Chondrocyte (in vitro differentiated cells): ENCODE measurements at regions not wholly inside any gene's neighbourhood (a gene's known extent, or its start where the extent isn't known, plus 50 kb on each side); places are given as distances from the start of the nearest gene placed in this dataset.
"Not testable (repeated sequence)": the region's sequence is repeated elsewhere in the genome, so short reads cannot be mapped to it uniquely, and the experiment has no call there.

Experiments used
- DNase-seq: peaks from one replicate; pipeline ENCODE4 v3.0.0; 2021; ENCODE audit warnings: mixed read lengths, low spot score
- H3K27ac Mint-ChIP-seq: one replicate; pipeline ENCODE4 v1.8.0; 2021; ENCODE audit warnings: mild to moderate bottlenecking, moderate library complexity, mixed read lengths; ENCODE audit not compliant: unreplicated experiment
- H3K27me3 Mint-ChIP-seq: 2 replicates; pipeline ENCODE4 v1.8.0; 2021; ENCODE audit warnings: low read depth, mixed read lengths
- H3K36me3 Mint-ChIP-seq: 2 replicates; pipeline ENCODE4 v1.8.0; 2021; ENCODE audit warnings: low read depth, mixed read lengths
- H3K4me1 Mint-ChIP-seq: 2 replicates; pipeline ENCODE4 v1.8.0; 2021; ENCODE audit warnings: low read depth, mild to moderate bottlenecking, mixed read lengths
- H3K4me3 Mint-ChIP-seq: one replicate; pipeline ENCODE4 v1.8.0; 2021; ENCODE audit warnings: mild to moderate bottlenecking, moderate library complexity, mixed read lengths; ENCODE audit not compliant: unreplicated experiment
- H3K9me3 Mint-ChIP-seq: 2 replicates; pipeline ENCODE4 v1.8.0; 2021; ENCODE audit warnings: low read depth, mixed read lengths
- TF ChIP-seq, protein P1 (sequence below): fragments of 200-600 bp; sonication (generic); IDR thresholded peaks from 2 replicates; pipeline ENCODE4 v1.5.0; 2021; ENCODE audit warnings: antibody characterized with exemption, mild to moderate bottlenecking, moderate library complexity

DNA sequence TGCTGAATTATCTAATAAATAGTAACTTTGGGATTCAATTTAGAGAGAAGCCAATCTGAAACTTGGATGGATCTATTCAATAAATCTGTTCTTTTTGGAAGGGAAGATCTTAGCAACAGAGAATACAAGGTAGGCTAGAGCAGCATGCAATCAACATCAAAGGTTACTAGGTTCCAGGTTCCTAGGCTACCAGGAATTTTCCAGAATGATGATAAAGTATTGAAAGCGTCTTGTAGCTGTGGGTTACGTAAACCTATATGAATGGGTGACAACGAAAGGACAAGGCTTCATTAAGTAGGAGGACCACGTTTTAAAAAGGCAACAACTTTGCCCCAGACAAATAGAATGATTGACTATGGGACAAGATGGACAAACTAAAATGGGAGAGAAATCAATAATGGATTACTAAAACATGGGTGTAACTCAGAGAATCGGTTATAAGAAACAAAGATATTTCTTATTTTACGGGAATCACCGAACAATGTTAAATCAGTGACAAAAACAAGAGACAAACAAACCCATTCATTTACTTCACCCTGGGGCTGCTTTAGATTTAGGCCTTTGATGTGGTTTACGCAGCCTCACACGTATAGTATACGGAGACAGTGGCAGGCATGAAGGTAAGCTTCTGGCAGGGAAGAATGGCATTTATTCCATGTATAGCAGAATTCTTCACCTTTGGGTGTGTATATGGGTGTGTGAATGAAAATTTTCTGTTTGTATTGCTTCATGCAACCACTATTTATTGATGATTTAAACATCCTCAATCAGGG is 732.6 kb upstream of the PABPC4L start:
- H3K27me3 Mint-ChIP-seq: peaks cover 2% of the 10 kb centered on the region
- H3K4me1 Mint-ChIP-seq: no peaks in the 10 kb centered on the region
- no peaks in the 10 kb centered on the region for H3K36me3 Mint-ChIP-seq
- H3K9me3 Mint-ChIP-seq: no peaks in the 10 kb centered on the region
- TF ChIP-seq, protein P1, sequence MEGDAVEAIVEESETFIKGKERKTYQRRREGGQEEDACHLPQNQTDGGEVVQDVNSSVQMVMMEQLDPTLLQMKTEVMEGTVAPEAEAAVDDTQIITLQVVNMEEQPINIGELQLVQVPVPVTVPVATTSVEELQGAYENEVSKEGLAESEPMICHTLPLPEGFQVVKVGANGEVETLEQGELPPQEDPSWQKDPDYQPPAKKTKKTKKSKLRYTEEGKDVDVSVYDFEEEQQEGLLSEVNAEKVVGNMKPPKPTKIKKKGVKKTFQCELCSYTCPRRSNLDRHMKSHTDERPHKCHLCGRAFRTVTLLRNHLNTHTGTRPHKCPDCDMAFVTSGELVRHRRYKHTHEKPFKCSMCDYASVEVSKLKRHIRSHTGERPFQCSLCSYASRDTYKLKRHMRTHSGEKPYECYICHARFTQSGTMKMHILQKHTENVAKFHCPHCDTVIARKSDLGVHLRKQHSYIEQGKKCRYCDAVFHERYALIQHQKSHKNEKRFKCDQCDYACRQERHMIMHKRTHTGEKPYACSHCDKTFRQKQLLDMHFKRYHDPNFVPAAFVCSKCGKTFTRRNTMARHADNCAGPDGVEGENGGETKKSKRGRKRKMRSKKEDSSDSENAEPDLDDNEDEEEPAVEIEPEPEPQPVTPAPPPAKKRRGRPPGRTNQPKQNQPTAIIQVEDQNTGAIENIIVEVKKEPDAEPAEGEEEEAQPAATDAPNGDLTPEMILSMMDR: no peak
- DNase-seq: no peak
- no peak overlapping the region for H3K4me3 Mint-ChIP-seq
- no peak overlapping the region for H3K27ac Mint-ChIP-seq

DNA sequence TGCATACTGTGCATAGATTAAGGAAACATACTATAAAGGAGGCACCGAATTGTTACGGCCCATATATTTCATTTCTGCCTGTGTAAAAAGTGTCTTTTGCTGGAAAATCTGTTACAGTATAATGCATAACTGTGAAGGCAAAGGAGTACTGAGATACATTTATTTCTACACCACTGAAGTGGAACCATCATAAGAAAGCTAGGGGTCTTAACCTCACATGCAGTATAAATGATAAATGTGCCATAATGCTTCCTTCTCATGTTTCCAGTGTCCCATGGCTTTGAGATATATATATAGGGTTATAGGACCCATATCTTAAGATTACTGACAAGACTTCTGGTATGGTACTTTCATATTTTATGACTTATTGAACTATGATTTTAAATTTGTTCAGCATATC is 713.8 kb upstream of the PABPC4L start:
- H3K27ac Mint-ChIP-seq: no peak overlapping the region
- TF ChIP-seq, protein P1: no peak
- H3K27me3 Mint-ChIP-seq: no peaks in the 10 kb centered on the region
- peaks cover 3% of the 10 kb centered on the region for H3K36me3 Mint-ChIP-seq
- H3K4me3 Mint-ChIP-seq: no peak overlapping the region
- peaks cover 8% of the 10 kb centered on the region for H3K9me3 Mint-ChIP-seq
- DNase-seq: no peak
- H3K4me1 Mint-ChIP-seq: no peaks in the 10 kb centered on the region

GRCh38 chr4:134914250-134914649 is 712.7 kb upstream of the PABPC4L start:
- not testable (repeated sequence) for H3K27me3 Mint-ChIP-seq, H3K9me3 Mint-ChIP-seq

DNA sequence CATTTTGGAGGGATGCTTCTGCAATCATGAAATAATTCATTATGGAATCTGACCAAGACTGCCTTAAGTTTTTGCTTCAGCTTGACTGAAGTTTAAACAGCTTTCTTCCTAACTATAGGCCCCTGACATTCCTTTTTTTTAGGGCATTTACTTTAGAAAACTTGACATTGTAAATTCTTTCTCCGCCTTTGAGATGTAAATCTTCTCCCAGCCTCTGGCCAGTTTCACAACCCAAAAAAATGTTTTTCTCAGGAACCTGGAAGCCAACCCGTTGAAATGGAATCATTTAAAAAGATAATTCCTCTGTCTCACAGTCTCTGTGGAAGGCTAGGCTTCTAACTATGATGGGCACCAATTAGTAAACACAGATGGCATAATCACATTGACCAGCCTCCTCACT is 710.4 kb upstream of the PABPC4L start:
- no peak for DNase-seq
- H3K36me3 Mint-ChIP-seq: peaks cover 3% of the 10 kb centered on the region

More at GRCh38 chr4:134914250-134914649, 712.7 kb upstream of the PABPC4L start:
- not testable (repeated sequence) for DNase-seq, H3K4me1 Mint-ChIP-seq, H3K27ac Mint-ChIP-seq, H3K36me3 Mint-ChIP-seq, H3K4me3 Mint-ChIP-seq

GRCh38 chr4:134906404-134907023 is 704.9 kb upstream of the PABPC4L start:
- Mint-ChIP-seq H3K4me3 (no peak overlapping the region), H3K27ac (no peak overlapping the region), H3K4me1 (no peaks in the 10 kb centered on the region), H3K9me3 (no peaks in the 10 kb centered on the region), H3K36me3 (no peaks in the 10 kb centered on the region), H3K27me3 (no peaks in the 10 kb centered on the region)
- DNase-seq: no peak
- TF ChIP-seq, protein P1: peak; percentile 84

More for the DNA sequence above, 710.4 kb upstream of the PABPC4L start:
- Mint-ChIP-seq H3K9me3 (peaks cover 5% of the 10 kb centered on the region), H3K27ac (no peak overlapping the region), H3K4me1 (no peaks in the 10 kb centered on the region), H3K4me3 (no peak overlapping the region), H3K27me3 (no peaks in the 10 kb centered on the region)
- TF ChIP-seq, protein P1: no peak

DNA sequence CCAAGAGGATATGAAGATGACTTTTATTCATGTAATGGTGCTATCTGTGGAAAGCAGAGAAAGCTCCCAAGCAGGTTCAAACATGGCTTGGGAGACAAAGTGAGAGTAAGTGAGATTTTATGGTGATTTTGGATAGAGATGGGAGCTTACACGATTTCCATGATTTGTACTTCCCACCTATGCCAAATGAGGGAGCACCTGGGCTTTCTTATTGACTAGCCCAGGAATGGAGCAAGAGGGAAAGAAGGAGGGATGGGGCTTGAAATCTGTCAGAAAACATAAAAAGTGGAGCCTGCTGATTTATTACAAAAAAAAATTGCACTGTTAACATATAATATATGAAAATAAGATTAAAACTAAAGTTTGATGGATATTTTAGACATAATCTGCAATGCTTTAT is 703.5 kb upstream of the PABPC4L start:
- H3K36me3 Mint-ChIP-seq: no peaks in the 10 kb centered on the region
- H3K27ac Mint-ChIP-seq: no peak overlapping the region
- no peak for DNase-seq
- TF ChIP-seq, protein P1: peak; percentile 23
- H3K9me3 Mint-ChIP-seq: no peaks in the 10 kb centered on the region
- no peak overlapping the region for H3K4me3 Mint-ChIP-seq
- no peaks in the 10 kb centered on the region for H3K4me1 Mint-ChIP-seq
- no peaks in the 10 kb centered on the region for H3K27me3 Mint-ChIP-seq
